ENCODE measurements at regions not wholly inside any gene's neighbourhood (a gene's known extent, or its start where the extent isn't known, plus 50 kb on each side); places are given as distances from the start of the nearest gene placed in this dataset.

DNA sequence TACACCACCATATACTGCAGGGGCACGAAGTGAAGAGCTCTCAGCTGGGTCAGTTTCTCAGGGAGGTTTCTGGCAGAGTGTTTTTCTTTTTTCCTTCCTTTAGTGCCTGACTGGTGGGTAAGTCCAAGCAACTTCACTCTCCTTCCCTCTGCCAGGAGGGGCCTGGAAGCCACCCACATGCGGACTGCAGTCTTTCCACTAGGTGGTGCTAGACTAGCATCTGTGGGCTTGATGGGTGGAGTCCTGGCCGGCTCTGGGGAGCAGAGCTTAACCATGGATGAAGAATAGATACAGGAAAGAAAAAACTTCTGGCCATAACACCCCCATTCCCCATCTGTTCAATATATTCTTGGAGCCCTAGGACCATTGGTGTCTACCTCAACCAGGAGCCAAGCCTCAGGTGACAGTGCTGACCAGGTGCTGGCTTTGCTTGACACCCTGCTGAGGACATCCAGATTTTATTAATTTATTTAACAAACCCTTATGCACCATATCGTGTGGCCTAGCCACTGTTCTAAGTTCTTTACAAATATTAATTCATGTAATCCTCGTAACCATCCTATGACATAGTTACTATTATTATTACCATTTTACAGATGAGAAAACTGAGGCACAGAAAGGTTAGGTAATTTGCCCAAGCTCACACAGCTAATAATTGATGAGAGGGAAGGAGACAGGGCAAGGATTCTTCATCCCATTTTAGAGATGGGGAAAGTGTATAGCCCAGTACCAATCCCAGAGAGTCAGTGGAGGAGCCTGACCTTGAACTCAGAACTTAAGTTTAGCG lies 126.7 kb upstream of the CSF3R start:
- ATAC-seq (peak; percentile 54 to 65), DNase-seq (no peak)
- Histone ChIP-seq H3K36me3 (no peaks in the 10 kb centered on the region), H3K4me3 (no peak overlapping the region), H3K4me1 (no peaks in the 10 kb centered on the region), H3K27ac (no peak overlapping the region), H3K27me3 (ENCODE audit: low read depth) (peaks cover 17% of the 10 kb centered on the region), H3K9me3 (no peaks in the 10 kb centered on the region)
- intact Hi-C loops (cut with DNase I) = no loop called here
- TF ChIP-seq, protein P1, sequence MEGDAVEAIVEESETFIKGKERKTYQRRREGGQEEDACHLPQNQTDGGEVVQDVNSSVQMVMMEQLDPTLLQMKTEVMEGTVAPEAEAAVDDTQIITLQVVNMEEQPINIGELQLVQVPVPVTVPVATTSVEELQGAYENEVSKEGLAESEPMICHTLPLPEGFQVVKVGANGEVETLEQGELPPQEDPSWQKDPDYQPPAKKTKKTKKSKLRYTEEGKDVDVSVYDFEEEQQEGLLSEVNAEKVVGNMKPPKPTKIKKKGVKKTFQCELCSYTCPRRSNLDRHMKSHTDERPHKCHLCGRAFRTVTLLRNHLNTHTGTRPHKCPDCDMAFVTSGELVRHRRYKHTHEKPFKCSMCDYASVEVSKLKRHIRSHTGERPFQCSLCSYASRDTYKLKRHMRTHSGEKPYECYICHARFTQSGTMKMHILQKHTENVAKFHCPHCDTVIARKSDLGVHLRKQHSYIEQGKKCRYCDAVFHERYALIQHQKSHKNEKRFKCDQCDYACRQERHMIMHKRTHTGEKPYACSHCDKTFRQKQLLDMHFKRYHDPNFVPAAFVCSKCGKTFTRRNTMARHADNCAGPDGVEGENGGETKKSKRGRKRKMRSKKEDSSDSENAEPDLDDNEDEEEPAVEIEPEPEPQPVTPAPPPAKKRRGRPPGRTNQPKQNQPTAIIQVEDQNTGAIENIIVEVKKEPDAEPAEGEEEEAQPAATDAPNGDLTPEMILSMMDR (IDR thresholded peaks at IDR 0.05) = peak; percentile 62

DNA sequence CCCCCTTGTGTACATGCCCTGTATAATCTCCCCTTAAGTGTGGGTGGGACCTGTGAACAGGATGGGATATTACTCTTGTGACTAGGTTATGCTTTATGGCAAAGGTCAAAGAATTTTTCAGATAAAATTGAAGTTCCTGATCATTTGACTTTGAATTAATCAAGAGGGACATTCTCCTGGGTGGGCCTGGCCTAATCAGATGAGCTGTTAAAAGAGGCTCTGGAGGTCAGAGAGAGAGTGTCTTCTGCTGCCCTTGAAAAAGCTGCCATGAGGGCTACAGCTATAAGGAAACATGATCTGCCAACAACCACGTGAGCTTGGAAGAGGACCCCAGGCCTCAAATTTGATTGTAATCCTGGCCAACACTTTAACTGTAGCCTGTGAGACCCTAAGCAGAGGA lies 125.6 kb upstream of the CSF3R start:
- intact Hi-C loops (cut with DNase I) = no loop called here
- Histone ChIP-seq H3K27ac (no peak overlapping the region), H3K36me3 (no peaks in the 10 kb centered on the region), H3K4me1 (no peaks in the 10 kb centered on the region), H3K4me3 (no peak overlapping the region), H3K9me3 (no peaks in the 10 kb centered on the region), H3K27me3 (ENCODE audit: low read depth) (peaks cover 17% of the 10 kb centered on the region)
- TF ChIP-seq, protein P1 (IDR thresholded peaks at IDR 0.05) = no peak
- ATAC-seq = no peak
- no peak for DNase-seq

DNA sequence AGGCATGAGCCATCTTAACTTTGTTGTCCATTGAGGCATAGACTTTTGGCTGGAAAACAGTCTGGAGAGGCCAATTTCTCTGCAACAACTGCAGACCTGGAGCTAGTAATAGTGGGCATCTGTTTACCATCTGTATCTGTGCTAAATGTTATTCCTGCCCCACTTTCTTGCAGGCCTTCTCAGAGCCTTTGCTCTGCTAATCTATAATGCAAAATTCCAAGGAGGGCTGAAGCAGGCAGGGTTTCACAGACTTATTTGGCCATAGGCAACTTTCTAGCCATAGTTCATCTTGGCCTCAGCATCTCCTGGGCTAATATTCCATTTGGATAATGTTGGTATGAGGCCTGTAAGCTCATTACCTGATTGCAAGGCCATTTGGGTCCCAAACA lies 124.5 kb upstream of the CSF3R start:
- Histone ChIP-seq H3K4me3 (no peak overlapping the region), H3K4me1 (no peaks in the 10 kb centered on the region), H3K36me3 (no peaks in the 10 kb centered on the region), H3K27ac (no peak overlapping the region), H3K9me3 (no peaks in the 10 kb centered on the region), H3K27me3 (ENCODE audit: low read depth) (peaks cover 24% of the 10 kb centered on the region)
- intact Hi-C loops (cut with DNase I) = no loop called here
- TF ChIP-seq, protein P1 (IDR thresholded peaks at IDR 0.05) = no peak
- DNase-seq = no peak
- ATAC-seq = no peak

DNA sequence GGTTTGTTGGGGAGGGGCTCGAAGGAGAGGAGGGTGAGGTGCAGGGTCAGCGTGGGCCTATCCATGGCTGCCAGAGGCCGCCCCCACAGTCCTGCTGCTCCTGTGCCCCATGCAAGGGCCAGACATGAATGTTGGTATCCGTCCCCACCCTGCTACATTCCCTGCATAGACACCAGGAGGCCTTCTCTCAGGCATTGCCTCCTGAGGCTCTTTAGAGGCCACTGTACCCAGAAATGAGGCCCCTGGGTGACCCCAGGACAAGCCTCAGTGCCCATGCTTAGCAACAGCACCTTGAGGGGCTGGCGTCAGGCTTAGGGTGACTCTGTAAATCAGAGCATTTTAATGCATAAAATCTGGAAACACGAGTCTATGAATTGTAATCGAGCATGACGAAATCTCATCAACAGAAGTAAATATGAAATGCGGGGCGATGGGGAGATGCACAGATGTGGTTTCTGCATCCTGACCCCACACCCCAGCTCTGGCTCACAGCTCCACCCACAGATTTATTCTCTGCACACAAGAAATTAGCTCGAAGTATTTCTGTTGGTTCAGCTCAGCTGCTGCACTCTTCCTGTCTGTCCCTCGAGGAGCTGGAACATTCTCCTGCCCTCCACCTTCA lies 124.0 kb upstream of the CSF3R start:
- H3K27me3 ChIP-seq (ENCODE audit: low read depth) = peaks cover 24% of the 10 kb centered on the region
- H3K36me3 ChIP-seq = no peaks in the 10 kb centered on the region
- DNase-seq (no peak), ATAC-seq (no peak)
- H3K4me1 ChIP-seq = no peaks in the 10 kb centered on the region
- TF ChIP-seq, protein P1 (IDR thresholded peaks at IDR 0.05) = no peak
- H3K27ac ChIP-seq = no peak overlapping the region
- H3K9me3 ChIP-seq = no peaks in the 10 kb centered on the region
- H3K4me3 ChIP-seq = no peak overlapping the region
- intact Hi-C loops (cut with DNase I) = no loop called here

DNA sequence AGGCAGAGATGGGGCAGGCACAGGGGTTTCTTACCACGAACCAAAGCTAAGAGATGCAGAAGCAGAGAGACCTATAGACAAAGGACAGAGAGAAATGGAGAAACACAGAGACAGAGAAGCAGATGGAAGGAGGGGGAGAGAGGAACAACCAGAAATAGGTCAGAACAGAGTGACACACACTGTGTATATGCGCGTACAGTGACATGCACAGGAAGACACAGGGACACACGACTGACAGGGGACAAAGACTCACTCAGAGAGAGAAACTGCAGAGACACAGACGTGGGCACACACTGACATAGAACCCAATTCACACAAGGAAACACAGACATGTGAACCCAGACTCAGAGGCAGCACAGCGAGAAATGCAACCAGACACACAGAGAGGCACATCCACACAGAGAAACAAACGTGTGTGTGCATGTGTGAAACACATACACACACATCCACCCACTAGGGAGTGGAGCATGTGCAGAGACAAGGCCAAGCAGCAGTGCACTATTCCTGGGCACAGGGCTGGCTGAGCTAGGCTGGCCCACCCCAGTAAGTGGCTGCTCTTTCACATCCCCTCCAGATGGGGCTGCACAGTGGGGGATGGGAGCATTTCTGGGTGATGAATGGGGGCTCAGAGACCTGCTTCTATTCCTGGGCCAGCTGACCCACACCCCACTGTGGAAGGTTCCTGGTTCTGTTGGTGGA lies 123.4 kb upstream of the CSF3R start:
- Histone ChIP-seq H3K9me3 (no peaks in the 10 kb centered on the region), H3K4me1 (no peaks in the 10 kb centered on the region), H3K4me3 (no peak overlapping the region), H3K27ac (no peak overlapping the region), H3K36me3 (no peaks in the 10 kb centered on the region), H3K27me3 (ENCODE audit: low read depth) (peaks cover 23% of the 10 kb centered on the region)
- DNase-seq (no peak), ATAC-seq (no peak)
- intact Hi-C loops (cut with DNase I) = no loop called here
- TF ChIP-seq, protein P1 (IDR thresholded peaks at IDR 0.05) = no peak

Measured in lower lobe of right lung (tissue), 2 donors.